Right lobe of liver (tissue), 4 donors: ENCODE measurements at regions not wholly inside any gene's neighbourhood (a gene's known extent, or its start where the extent isn't known, plus 50 kb on each side); places are given as distances from the start of the nearest gene placed in this dataset.

Experiments
- CTCF ChIP-seq, 4 donors: fragments of 200-600 bp in 3 of 4; fragments of 450-650 bp in 1 of 4; IDR thresholded peaks; one replicate each; pipeline versions ENCODE4 v1.5.1 to v1.8.0; 2016 to 2022; ENCODE audit warnings: antibody characterized with exemption in 4 of 4, mild to moderate bottlenecking in 2 of 4
- POLR2A ChIP-seq: fragments of 450-650 bp; IDR thresholded peaks from one replicate; pipeline ENCODE4 v1.6.1; 2017; ENCODE audit warnings: antibody characterized with exemption, mild to moderate bottlenecking
- donor health status: DM: no; HTN: no; CAD: no.
- donor health status: DM: no; HTN: no; CAD: no.
- donor health status: DM: no; HTN: yes; CAD: no.

GRCh38 chr9:22913518-22913917, 466.9 kb downstream of the DMRTA1 start:
- no peak for TF ChIP-seq CTCF (IDR thresholded peaks at IDR 0.05)
- no peak for TF ChIP-seq POLR2A
